ENCODE measurements at regions not wholly inside any gene's neighbourhood (a gene's known extent, or its start where the extent isn't known, plus 50 kb on each side); places are given as distances from the start of the nearest gene placed in this dataset.

GRCh38 chr2:216559625-216560156 lies 61.0 kb downstream of the RPL37A start (continued):
- no peak for TF ChIP-seq NONO (IDR thresholded peaks at IDR 0.05; ENCODE audit: low read depth in 2 of 2, low read length in 1 of 2)
- no peak for TF ChIP-seq FOSL1 (tag; conservative IDR thresholded peaks at IDR 0.05)
- no peak for TF ChIP-seq CCAR2 (IDR thresholded peaks at IDR 0.05; ENCODE audit: low read depth, low read length)

GRCh38 chr2:216560838-216561270 lies 62.2 kb downstream of the RPL37A start:
- no peaks in the 10 kb centered on the region for H3K79me2 ChIP-seq (ENCODE audit: control insufficient read depth, insufficient read depth, low read length)

More at GRCh38 chr2:216560838-216561270, 62.2 kb downstream of the RPL37A start:
- Histone ChIP-seq H3K27me3 (ENCODE audit: control insufficient read depth in 2 of 2, insufficient read depth in 2 of 2, low read length in 2 of 2) (peaks cover 7 to 20% of the 10 kb centered on the region in 2 experiments), H3K9ac (ENCODE audit: insufficient read depth in 1 of 2, low read depth in 2 of 2, low read length in 2 of 2) (no peak overlapping the region), H4K20me1 (replicated peaks; ENCODE audit: control insufficient read depth, insufficient read depth, low read length) (no peaks in the 10 kb centered on the region), H3K4me3 (no peak overlapping the region), H2AFZ (ENCODE audit: low read depth, low read length) (no peak overlapping the region), H3K4me1 (replicated peaks in 1 of 2; ENCODE audit: control insufficient read depth in 2 of 2, insufficient read depth in 2 of 2, low read length in 2 of 2) (no peaks in the 10 kb centered on the region), H3K9me1 (ENCODE audit: control insufficient read depth, insufficient read depth, low read length) (no peaks in the 10 kb centered on the region), H3K4me2 (ENCODE audit: insufficient read depth, low read length) (no peak overlapping the region), H3K27ac (ENCODE audit: extremely low read depth, low read depth, low read length) (no peak overlapping the region), H3K36me3 (ENCODE audit: control insufficient read depth, insufficient read depth, low read length) (no peaks in the 10 kb centered on the region), H3K9me3 (replicated peaks; ENCODE audit: control insufficient read depth, insufficient read depth, low read depth, low read length) (no peaks in the 10 kb centered on the region)
- DNase-seq (ENCODE audit: extremely low read depth in 1 of 4, low spot score in 3 of 4) (no peak), ATAC-seq (no peak), FAIRE-seq (no peak)
- BruUV-seq (replicated peaks), result no TSS peak
- POLR2A ChIA-PET, result no interaction called here
- no peak for TF ChIP-seq PHF21A (IDR thresholded peaks at IDR 0.05; ENCODE audit: borderline replicate concordance, low read depth)
- no peak for TF ChIP-seq ZNF780A (CRISPR knock-in tag; IDR thresholded peaks at IDR 0.05)
- no peak for TF ChIP-seq HOXB6 (CRISPR knock-in tag; IDR thresholded peaks at IDR 0.05; ENCODE audit: borderline replicate concordance)
- TF ChIP-seq CHD1 (IDR thresholded peaks at IDR 0.05; ENCODE audit: low read length), result no peak
- TF ChIP-seq NKRF (IDR thresholded peaks at IDR 0.05; ENCODE audit: borderline replicate concordance), result no peak
- TF ChIP-seq AFF4 (CRISPR knock-in tag; IDR thresholded peaks at IDR 0.05), result no peak
- TF ChIP-seq KDM4B (IDR thresholded peaks at IDR 0.05; ENCODE audit: borderline replicate concordance in 2 of 2, low read depth in 1 of 2), result no peak
- intact Hi-C loops (cut with micrococcal nuclease) (no loop called here), in situ Hi-C loops (cut with MboI) (no loop called here)
- CTCF ChIA-PET (ENCODE audit: low intra/inter-chr PET ratio), result no interaction called here
- 4% methylated on average over 3 of the region's 3 CpGs for WGBS (ENCODE audit: insufficient coverage, low coverage, missing lambda C conversion rate)
